ENCODE measurements at regions not wholly inside any gene's neighbourhood (a gene's known extent, or its start where the extent isn't known, plus 50 kb on each side); places are given as distances from the start of the nearest gene placed in this dataset.

GRCh38 chr3:153257673-153258351, 95.8 kb downstream of the RAP2B start:
- H3K4me3 ChIP-seq (ENCODE audit: low read depth in 1 of 3, low read length in 3 of 3): no peak overlapping the region
- H3K27me3 ChIP-seq (ENCODE audit: control insufficient read depth in 3 of 3, insufficient read depth in 3 of 3, low read length in 3 of 3): no peaks in the 10 kb centered on the region
- FAIRE-seq: no peak
- no peaks in the 10 kb centered on the region for H3K9me3 ChIP-seq (ENCODE audit: control insufficient read depth in 2 of 2, insufficient read depth in 1 of 2, low read depth in 1 of 2, low read length in 1 of 2)
- H3K4me1 ChIP-seq (ENCODE audit: control insufficient read depth in 3 of 3, insufficient read depth in 2 of 3, low read depth in 1 of 3, low read length in 2 of 3): no peaks in the 10 kb centered on the region
- H3K36me3 ChIP-seq (ENCODE audit: control insufficient read depth in 3 of 3, insufficient read depth in 2 of 3, low read depth in 1 of 3, low read length in 3 of 3): no peaks in the 10 kb centered on the region
- 63 to 69% (median 69%) methylated on average over 2 of the region's 2 CpGs for WGBS, 3 donors
- no peak overlapping the region for H3K27ac ChIP-seq (ENCODE audit: low read depth in 1 of 3, low read length in 2 of 3)
- no peak for DNase-seq

- Histone ChIP-seq H3K4me3 (ENCODE audit: low read depth in 1 of 3, low read length in 3 of 3) (no peak overlapping the region), H3K27me3 (ENCODE audit: control insufficient read depth in 3 of 3, insufficient read depth in 3 of 3, low read length in 3 of 3) (no peaks in the 10 kb centered on the region), H3K4me1 (ENCODE audit: control insufficient read depth in 3 of 3, insufficient read depth in 2 of 3, low read depth in 1 of 3, low read length in 2 of 3) (no peaks in the 10 kb centered on the region), H3K27ac (ENCODE audit: low read depth in 1 of 3, low read length in 2 of 3) (no peak overlapping the region), H3K9me3 (ENCODE audit: control insufficient read depth in 2 of 2, insufficient read depth in 1 of 2, low read depth in 1 of 2, low read length in 1 of 2) (no peaks in the 10 kb centered on the region), H3K36me3 (ENCODE audit: control insufficient read depth in 3 of 3, insufficient read depth in 2 of 3, low read depth in 1 of 3, low read length in 3 of 3) (no peaks in the 10 kb centered on the region)
- 59 to 75% (median 61%) methylated on average over 3 of the region's 3 CpGs for WGBS, 3 donors
- FAIRE-seq: no peak
- DNase-seq: no peak
Measured at GRCh38 chr3:153259956-153260355, 97.9 kb downstream of the RAP2B start.

DNA sequence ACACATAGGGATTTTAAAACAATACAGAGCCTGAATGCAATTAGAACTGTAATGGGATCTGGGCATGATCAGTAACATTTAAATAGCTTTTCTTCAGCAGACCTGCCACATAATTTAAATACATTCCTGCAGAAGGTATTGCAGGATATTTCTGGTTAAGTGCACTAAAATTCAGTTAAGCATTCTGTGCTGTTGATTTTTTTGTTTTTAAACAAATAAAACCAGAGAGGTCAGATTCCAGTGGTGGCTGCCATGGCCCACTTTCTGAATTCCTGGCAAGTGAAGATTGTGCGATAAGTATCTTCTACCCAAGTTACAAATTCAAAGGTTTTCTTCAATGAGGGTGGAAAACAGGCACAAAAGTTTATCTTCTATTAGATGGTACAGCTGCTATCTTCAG, 98.7 kb downstream of the RAP2B start:
- no peaks in the 10 kb centered on the region for H3K36me3 ChIP-seq (ENCODE audit: control insufficient read depth in 3 of 3, insufficient read depth in 2 of 3, low read depth in 1 of 3, low read length in 3 of 3)
- 85 to 88% (median 87%) methylated on average over 1 of the region's 1 CpG for WGBS, 3 donors
- H3K4me1 ChIP-seq (ENCODE audit: control insufficient read depth in 3 of 3, insufficient read depth in 2 of 3, low read depth in 1 of 3, low read length in 2 of 3): no peaks in the 10 kb centered on the region
- no peak overlapping the region for H3K4me3 ChIP-seq (ENCODE audit: low read depth in 1 of 3, low read length in 3 of 3)
- H3K9me3 ChIP-seq (ENCODE audit: control insufficient read depth in 2 of 2, insufficient read depth in 1 of 2, low read depth in 1 of 2, low read length in 1 of 2): no peaks in the 10 kb centered on the region
- no peak overlapping the region for H3K27ac ChIP-seq (ENCODE audit: low read depth in 1 of 3, low read length in 2 of 3)
- H3K27me3 ChIP-seq (ENCODE audit: control insufficient read depth in 3 of 3, insufficient read depth in 3 of 3, low read length in 3 of 3): no peaks in the 10 kb centered on the region
- no peak for FAIRE-seq
- no peak for DNase-seq

DNA sequence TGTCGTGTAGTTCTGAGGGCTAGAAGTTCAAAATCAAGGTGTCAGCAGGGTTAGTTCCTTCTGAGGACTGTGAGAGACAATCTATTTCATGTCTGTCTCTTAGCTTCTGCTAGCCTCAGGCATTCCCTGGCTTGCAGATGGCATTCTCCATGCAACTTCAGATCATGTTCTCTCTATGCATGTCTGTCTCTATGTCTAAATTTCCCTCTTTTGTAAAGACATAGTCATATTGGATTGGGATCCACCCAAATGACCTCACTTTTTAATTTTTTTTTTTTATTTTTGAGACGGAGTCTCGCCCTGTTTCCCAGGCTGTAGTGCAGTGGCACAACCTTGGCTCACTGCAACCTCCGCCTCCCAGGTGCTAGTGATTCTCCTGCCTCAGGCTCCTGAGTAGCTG, 104.6 kb downstream of the RAP2B start:
- no peak for DNase-seq
- no peak overlapping the region for H3K27ac ChIP-seq (ENCODE audit: low read depth in 1 of 3, low read length in 2 of 3)
- H3K36me3 ChIP-seq (ENCODE audit: control insufficient read depth in 3 of 3, insufficient read depth in 2 of 3, low read depth in 1 of 3, low read length in 3 of 3): no peaks in the 10 kb centered on the region
- H3K4me3 ChIP-seq (ENCODE audit: low read depth in 1 of 3, low read length in 3 of 3): no peak overlapping the region
- no peak for FAIRE-seq
- H3K27me3 ChIP-seq (ENCODE audit: control insufficient read depth in 3 of 3, insufficient read depth in 3 of 3, low read length in 3 of 3): no peaks in the 10 kb centered on the region
- H3K4me1 ChIP-seq (ENCODE audit: control insufficient read depth in 3 of 3, insufficient read depth in 2 of 3, low read depth in 1 of 3, low read length in 2 of 3): no peaks in the 10 kb centered on the region
- 89 to 92% (median 91%) methylated on average over 4 of the region's 4 CpGs for WGBS, 3 donors
- peaks cover 0 to 11% of the 10 kb centered on the region in 2 donors for H3K9me3 ChIP-seq (ENCODE audit: control insufficient read depth in 2 of 2, insufficient read depth in 1 of 2, low read depth in 1 of 2, low read length in 1 of 2)

- FAIRE-seq: no peak
- Histone ChIP-seq H3K4me1 (ENCODE audit: control insufficient read depth in 3 of 3, insufficient read depth in 2 of 3, low read depth in 1 of 3, low read length in 2 of 3) (no peaks in the 10 kb centered on the region), H3K36me3 (ENCODE audit: control insufficient read depth in 3 of 3, insufficient read depth in 2 of 3, low read depth in 1 of 3, low read length in 3 of 3) (no peaks in the 10 kb centered on the region), H3K27me3 (ENCODE audit: control insufficient read depth in 3 of 3, insufficient read depth in 3 of 3, low read length in 3 of 3) (no peaks in the 10 kb centered on the region), H3K9me3 (ENCODE audit: control insufficient read depth in 2 of 2, insufficient read depth in 1 of 2, low read depth in 1 of 2, low read length in 1 of 2) (peaks cover 0 to 11% of the 10 kb centered on the region in 2 donors), H3K4me3 (ENCODE audit: low read depth in 1 of 3, low read length in 3 of 3) (no peak overlapping the region), H3K27ac (ENCODE audit: low read depth in 1 of 3, low read length in 2 of 3) (no peak overlapping the region)
- WGBS, 3 donors: 92 to 95% (median 94%) methylated on average over 32 to 51 of the region's 51 CpGs
- no peak for DNase-seq
Measured at GRCh38 chr3:153268564-153269279, 106.7 kb downstream of the RAP2B start.

DNA sequence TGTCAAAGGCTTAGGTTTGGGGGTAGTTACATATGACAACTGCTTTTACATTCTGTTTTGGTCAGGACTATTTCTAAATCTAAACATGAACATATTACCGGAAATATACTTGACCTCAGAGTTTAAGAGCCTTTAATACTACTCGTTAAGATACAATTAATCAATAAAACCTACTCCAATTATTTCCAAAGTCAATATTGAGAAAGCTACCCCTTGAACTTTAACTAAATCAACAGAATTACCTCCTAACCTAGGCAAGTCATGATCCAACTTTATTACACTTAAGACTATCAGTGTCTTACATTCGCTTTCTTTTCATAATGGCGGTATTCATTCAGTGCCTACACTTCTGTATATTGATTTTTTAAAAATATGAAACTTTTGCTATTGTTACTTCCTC, 107.7 kb downstream of the RAP2B start:
- Histone ChIP-seq H3K9me3 (ENCODE audit: control insufficient read depth in 2 of 2, insufficient read depth in 1 of 2, low read depth in 1 of 2, low read length in 1 of 2) (peaks cover 0 to 11% of the 10 kb centered on the region in 2 donors), H3K27ac (ENCODE audit: low read depth in 1 of 3, low read length in 2 of 3) (no peak overlapping the region), H3K4me1 (ENCODE audit: control insufficient read depth in 3 of 3, insufficient read depth in 2 of 3, low read depth in 1 of 3, low read length in 2 of 3) (no peaks in the 10 kb centered on the region), H3K27me3 (ENCODE audit: control insufficient read depth in 3 of 3, insufficient read depth in 3 of 3, low read length in 3 of 3) (no peaks in the 10 kb centered on the region), H3K4me3 (ENCODE audit: low read depth in 1 of 3, low read length in 3 of 3) (no peak overlapping the region), H3K36me3 (ENCODE audit: control insufficient read depth in 3 of 3, insufficient read depth in 2 of 3, low read depth in 1 of 3, low read length in 3 of 3) (no peaks in the 10 kb centered on the region)
- DNase-seq (no peak), FAIRE-seq (no peak)
- 25 to 53% (median 31%) methylated on average over 4 of the region's 4 CpGs for WGBS, 3 donors

DNA sequence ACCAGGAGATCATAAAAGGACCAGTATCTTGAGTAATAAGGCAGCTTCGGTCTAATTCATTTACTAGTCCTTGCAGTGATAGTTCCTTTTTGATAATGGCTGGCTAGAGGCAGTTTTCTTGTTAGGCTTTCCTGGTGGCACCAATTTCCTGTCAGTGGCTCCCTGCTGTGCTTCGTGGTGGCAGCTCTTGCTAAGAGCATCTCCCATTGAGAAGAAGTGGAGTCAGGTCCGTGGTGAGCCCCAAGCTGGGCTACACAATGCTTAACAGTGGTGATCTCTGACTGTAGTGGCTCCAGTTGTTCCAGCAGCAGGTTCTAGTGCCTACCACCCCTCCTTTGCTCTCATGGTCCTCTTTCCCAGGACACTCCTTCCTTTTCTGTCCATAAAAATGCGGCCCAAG, 111.2 kb downstream of the RAP2B start:
- Histone ChIP-seq H3K27me3 (ENCODE audit: control insufficient read depth in 3 of 3, insufficient read depth in 3 of 3, low read length in 3 of 3) (no peaks in the 10 kb centered on the region), H3K4me1 (ENCODE audit: control insufficient read depth in 3 of 3, insufficient read depth in 2 of 3, low read depth in 1 of 3, low read length in 2 of 3) (no peaks in the 10 kb centered on the region), H3K27ac (ENCODE audit: low read depth in 1 of 3, low read length in 2 of 3) (no peak overlapping the region), H3K36me3 (ENCODE audit: control insufficient read depth in 3 of 3, insufficient read depth in 2 of 3, low read depth in 1 of 3, low read length in 3 of 3) (no peaks in the 10 kb centered on the region), H3K9me3 (ENCODE audit: control insufficient read depth in 2 of 2, insufficient read depth in 1 of 2, low read depth in 1 of 2, low read length in 1 of 2) (peaks cover 0 to 3% of the 10 kb centered on the region in 2 donors), H3K4me3 (ENCODE audit: low read depth in 1 of 3, low read length in 3 of 3) (no peak overlapping the region)
- FAIRE-seq (no peak), DNase-seq (no peak)
- 67 to 77% (median 70%) methylated on average over 4 of the region's 4 CpGs for WGBS, 3 donors

DNA sequence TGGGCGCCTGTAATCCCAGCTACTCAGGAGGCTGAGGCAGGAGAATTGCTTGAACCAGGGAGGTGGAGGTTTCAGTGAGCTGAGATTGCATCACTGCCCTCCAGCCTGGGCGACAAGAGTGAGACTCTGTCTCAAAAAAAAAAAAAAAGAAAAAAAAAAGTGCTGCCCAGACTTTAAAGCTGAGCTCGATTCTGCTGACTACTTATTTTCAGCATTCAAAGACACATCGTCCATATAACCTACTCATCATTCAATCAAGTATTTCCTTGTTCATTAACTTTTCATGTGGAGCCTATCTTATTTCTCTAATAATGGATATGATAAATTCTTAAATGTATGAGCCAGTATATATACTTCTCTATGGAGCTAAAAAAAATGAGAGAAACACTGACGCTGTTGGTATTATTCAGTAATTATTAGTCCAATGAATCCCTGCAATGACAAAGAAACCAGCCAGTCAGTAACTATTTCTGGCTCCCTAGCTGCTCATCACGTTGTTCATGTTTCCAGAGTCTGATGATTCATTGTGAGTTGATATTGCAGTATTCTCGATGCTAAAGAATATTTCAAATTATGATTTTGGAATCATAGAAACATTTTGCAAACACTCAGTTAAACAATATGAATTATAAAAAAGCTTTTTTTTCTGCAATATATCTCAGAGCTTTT, 111.9 kb downstream of the RAP2B start:
- no peak for DNase-seq
- 75 to 81% (median 76%) methylated on average over 7 of the region's 7 CpGs for WGBS, 3 donors
- H3K27me3 ChIP-seq (ENCODE audit: control insufficient read depth in 3 of 3, insufficient read depth in 3 of 3, low read length in 3 of 3): no peaks in the 10 kb centered on the region
- no peaks in the 10 kb centered on the region for H3K4me1 ChIP-seq (ENCODE audit: control insufficient read depth in 3 of 3, insufficient read depth in 2 of 3, low read depth in 1 of 3, low read length in 2 of 3)
- no peak overlapping the region for H3K27ac ChIP-seq (ENCODE audit: low read depth in 1 of 3, low read length in 2 of 3)
- no peak for FAIRE-seq
- no peaks in the 10 kb centered on the region for H3K9me3 ChIP-seq (ENCODE audit: control insufficient read depth in 2 of 2, insufficient read depth in 1 of 2, low read depth in 1 of 2, low read length in 1 of 2)
- H3K36me3 ChIP-seq (ENCODE audit: control insufficient read depth in 3 of 3, insufficient read depth in 2 of 3, low read depth in 1 of 3, low read length in 3 of 3): no peaks in the 10 kb centered on the region
- H3K4me3 ChIP-seq (ENCODE audit: low read depth in 1 of 3, low read length in 3 of 3): no peak overlapping the region
